Esophagus squamous epithelium (tissue), 4 donors: ENCODE measurements at regions not wholly inside any gene's neighbourhood (a gene's known extent, or its start where the extent isn't known, plus 50 kb on each side); places are given as distances from the start of the nearest gene placed in this dataset.

Source experiments
- CTCF ChIP-seq, 6 experiments: fragments of 450-650 bp in 4 of 6; fragments of 200-600 bp in 2 of 6; sonication (generic) in 2 of 6; IDR thresholded peaks; one replicate each; pipeline ENCODE4 v1.5.1; 2016 to 2019; ENCODE audit warnings: antibody characterized with exemption in 6 of 6, mild to moderate bottlenecking in 4 of 6, moderate library complexity in 4 of 6
- POLR2A ChIP-seq, 4 donors: fragments of 450-650 bp; IDR thresholded peaks; one replicate each; pipeline ENCODE4 v1.6.1; 2017; ENCODE audit warnings: antibody characterized with exemption in 4 of 4, mild to moderate bottlenecking in 4 of 4, moderate library complexity in 3 of 4

GRCh38 chr6:101001012-101001411 lies 119.9 kb upstream of the ASCC3 start:
- TF ChIP-seq CTCF (IDR thresholded peaks at IDR 0.05) (no peak), POLR2A (IDR thresholded peaks at IDR 0.05) (no peak)
